Astrocyte (in vitro differentiated cells and primary cell): ENCODE measurements at regions not wholly inside any gene's neighbourhood (a gene's known extent, or its start where the extent isn't known, plus 50 kb on each side); places are given as distances from the start of the nearest gene placed in this dataset.

Experiments
- DNase-seq: peaks from one replicate; pipeline ENCODE4 v3.0.0-alpha.2; 2010; ENCODE audit warnings: low read depth
- FAIRE-seq: peaks from 2 replicates; lab custom pipeline; 2011; peaks lifted over from hg19 to GRCh38; lab: Jason Lieb, UNC
- H2AFZ ChIP-seq: 2 replicates; pipeline ENCODE4 v1.6.0; 2012; ENCODE audit warnings: low read depth, low read length, inconsistent platforms
- H3K27ac ChIP-seq: 2 replicates; pipeline ENCODE4 v1.5.1; 2011; ENCODE audit warnings: low read depth, low read length, inconsistent platforms
- H3K27me3 ChIP-seq: 2 replicates; pipeline ENCODE4 v1.6.0; 2011; ENCODE audit warnings: low read length, inconsistent platforms; ENCODE audit not compliant: insufficient read depth
- H3K36me3 ChIP-seq: 2 replicates; pipeline ENCODE4 v1.5.1; 2011; ENCODE audit warnings: low read length, inconsistent platforms; ENCODE audit not compliant: insufficient read depth
- H3K4me1 ChIP-seq: 2 replicates; pipeline ENCODE4 v1.5.1; 2011; ENCODE audit warnings: low read length, inconsistent platforms; ENCODE audit not compliant: insufficient read depth
- H3K4me2 ChIP-seq: 2 replicates; pipeline ENCODE4 v1.6.0; 2012; ENCODE audit warnings: low read length, inconsistent platforms
- H3K4me3 ChIP-seq: 2 replicates; pipeline ENCODE4 v1.5.1; 2011; ENCODE audit warnings: low read depth, mild to moderate bottlenecking, low read length, inconsistent platforms; ENCODE audit not compliant: insufficient read depth
- H3K79me2 ChIP-seq: 2 replicates; pipeline ENCODE4 v1.6.0; 2012; ENCODE audit warnings: mild to moderate bottlenecking, low read length, inconsistent platforms; ENCODE audit not compliant: insufficient read depth
- H3K9ac ChIP-seq: 2 replicates; pipeline ENCODE4 v1.6.0; 2012; ENCODE audit warnings: mild to moderate bottlenecking, low read length, inconsistent platforms
- H3K9me3 ChIP-seq: 2 replicates; pipeline ENCODE4 v1.5.1; 2012; ENCODE audit warnings: low read depth, mild to moderate bottlenecking, low read length, inconsistent platforms; ENCODE audit not compliant: insufficient read depth
- H4K20me1 ChIP-seq: 2 replicates; pipeline ENCODE4 v1.6.0; 2012; ENCODE audit warnings: low read length, inconsistent platforms; ENCODE audit not compliant: insufficient read depth
- H3K27ac Mint-ChIP-seq: one replicate; pipeline ENCODE4 v1.8.0; 2021; ENCODE audit warnings: mild to moderate bottlenecking, mixed read lengths; ENCODE audit not compliant: unreplicated experiment
- H3K27me3 Mint-ChIP-seq: one replicate; pipeline ENCODE4 v1.8.0; 2021; ENCODE audit warnings: low read depth, mixed read lengths; ENCODE audit not compliant: unreplicated experiment
- H3K36me3 Mint-ChIP-seq: one replicate; pipeline ENCODE4 v1.8.0; 2021; ENCODE audit warnings: low read depth, mixed read lengths; ENCODE audit not compliant: unreplicated experiment
- H3K4me1 Mint-ChIP-seq: one replicate; pipeline ENCODE4 v1.8.0; 2021; ENCODE audit warnings: low read depth, mixed read lengths; ENCODE audit not compliant: unreplicated experiment
- H3K4me3 Mint-ChIP-seq: one replicate; pipeline ENCODE4 v1.8.0; 2021; ENCODE audit warnings: mild to moderate bottlenecking, moderate library complexity, mixed read lengths; ENCODE audit not compliant: unreplicated experiment
- H3K9me3 Mint-ChIP-seq: one replicate; pipeline ENCODE4 v1.8.0; 2021; ENCODE audit warnings: mild to moderate bottlenecking, mixed read lengths; ENCODE audit not compliant: unreplicated experiment
- CTCF ChIP-seq: IDR thresholded peaks from 2 replicates; pipeline ENCODE4 v1.5.1; 2011; ENCODE audit warnings: low read depth, mild to moderate bottlenecking, inconsistent platforms, low read length, moderate library complexity; ENCODE audit not compliant: insufficient read depth
- EZH2 ChIP-seq: IDR thresholded peaks from 2 replicates; pipeline ENCODE4 v1.6.1; 2012; ENCODE audit warnings: mild to moderate bottlenecking, low read length, inconsistent platforms; ENCODE audit not compliant: insufficient read depth

GRCh38 chr2:5491523-5491922 is 200.7 kb upstream of the SOX11 start:
- H4K20me1 ChIP-seq, result no peaks in the 10 kb centered on the region
- peaks cover 4% of the 10 kb centered on the region for H3K9me3 Mint-ChIP-seq
- no peaks in the 10 kb centered on the region for H3K36me3 Mint-ChIP-seq

GRCh38 chr2:5493256-5493655 is 198.9 kb upstream of the SOX11 start:
- H3K27ac ChIP-seq, result no peak overlapping the region
- Mint-ChIP-seq H3K36me3 (no peaks in the 10 kb centered on the region), H3K4me1 (no peaks in the 10 kb centered on the region), H3K27ac (no peak overlapping the region), H3K27me3 (no peaks in the 10 kb centered on the region), H3K4me3 (no peak overlapping the region), H3K9me3 (peaks cover 2% of the 10 kb centered on the region)
- no peaks in the 10 kb centered on the region for H3K9me3 ChIP-seq
- H3K4me1 ChIP-seq, result no peaks in the 10 kb centered on the region
- H3K9ac ChIP-seq, result no peak overlapping the region
- FAIRE-seq (no peak), DNase-seq (no peak)
- no peak overlapping the region for H3K4me3 ChIP-seq
- H3K27me3 ChIP-seq, result no peaks in the 10 kb centered on the region
- H3K36me3 ChIP-seq, result no peaks in the 10 kb centered on the region
- no peaks in the 10 kb centered on the region for H3K79me2 ChIP-seq
- TF ChIP-seq CTCF (no peak), EZH2 (no peak)
- H3K4me2 ChIP-seq, result no peak overlapping the region
- no peaks in the 10 kb centered on the region for H4K20me1 ChIP-seq
- no peak overlapping the region for H2AFZ ChIP-seq

More at GRCh38 chr2:5491523-5491922, 200.7 kb upstream of the SOX11 start:
- no peak overlapping the region for H3K9ac ChIP-seq
- Mint-ChIP-seq H3K4me3 (no peak overlapping the region), H3K27me3 (peaks cover 2% of the 10 kb centered on the region), H3K4me1 (no peaks in the 10 kb centered on the region), H3K27ac (no peak overlapping the region)
- no peak for TF ChIP-seq CTCF
- TF ChIP-seq EZH2, result no peak
- FAIRE-seq, result no peak
- H3K4me1 ChIP-seq, result no peaks in the 10 kb centered on the region
- H2AFZ ChIP-seq, result no peak overlapping the region
- no peak overlapping the region for H3K4me3 ChIP-seq
- H3K79me2 ChIP-seq, result no peaks in the 10 kb centered on the region
- H3K27ac ChIP-seq, result no peak overlapping the region
- H3K27me3 ChIP-seq, result no peaks in the 10 kb centered on the region
- no peaks in the 10 kb centered on the region for H3K9me3 ChIP-seq
- H3K4me2 ChIP-seq, result no peak overlapping the region
- no peak for DNase-seq
- no peaks in the 10 kb centered on the region for H3K36me3 ChIP-seq

- Histone ChIP-seq H3K36me3 (no peaks in the 10 kb centered on the region), H4K20me1 (no peaks in the 10 kb centered on the region), H3K27ac (no peak overlapping the region), H3K9ac (no peak overlapping the region), H3K27me3 (no peaks in the 10 kb centered on the region), H3K4me3 (no peak overlapping the region), H3K79me2 (no peaks in the 10 kb centered on the region), H3K9me3 (no peaks in the 10 kb centered on the region), H2AFZ (no peak overlapping the region), H3K4me2 (no peak overlapping the region), H3K4me1 (no peaks in the 10 kb centered on the region)
- DNase-seq, result no peak
- peaks cover 2% of the 10 kb centered on the region for H3K9me3 Mint-ChIP-seq
- H3K4me3 Mint-ChIP-seq, result no peak overlapping the region
- H3K4me1 Mint-ChIP-seq, result no peaks in the 10 kb centered on the region
- no peaks in the 10 kb centered on the region for H3K27me3 Mint-ChIP-seq
- no peak overlapping the region for H3K27ac Mint-ChIP-seq
- H3K36me3 Mint-ChIP-seq, result no peaks in the 10 kb centered on the region
- no peak for FAIRE-seq
- TF ChIP-seq EZH2 (no peak), CTCF (no peak)
Measured at GRCh38 chr2:5494212-5494611, 198.0 kb upstream of the SOX11 start.
